Renal cortex interstitium (tissue), 11 donors: ENCODE measurements at regions not wholly inside any gene's neighbourhood (a gene's known extent, or its start where the extent isn't known, plus 50 kb on each side); places are given as distances from the start of the nearest gene placed in this dataset.
A peak's percentile ranks its signal among the peaks of the same experiment; 100 is the strongest.

Experiments used
- DNase-seq, 11 donors: peaks; one replicate each; pipeline ENCODE4 v3.0.0-alpha.2; 2013; ENCODE audit warnings: low read depth in 9 of 11, low spot score in 4 of 11; ENCODE audit errors: extremely low read depth in 1 of 11

DNA sequence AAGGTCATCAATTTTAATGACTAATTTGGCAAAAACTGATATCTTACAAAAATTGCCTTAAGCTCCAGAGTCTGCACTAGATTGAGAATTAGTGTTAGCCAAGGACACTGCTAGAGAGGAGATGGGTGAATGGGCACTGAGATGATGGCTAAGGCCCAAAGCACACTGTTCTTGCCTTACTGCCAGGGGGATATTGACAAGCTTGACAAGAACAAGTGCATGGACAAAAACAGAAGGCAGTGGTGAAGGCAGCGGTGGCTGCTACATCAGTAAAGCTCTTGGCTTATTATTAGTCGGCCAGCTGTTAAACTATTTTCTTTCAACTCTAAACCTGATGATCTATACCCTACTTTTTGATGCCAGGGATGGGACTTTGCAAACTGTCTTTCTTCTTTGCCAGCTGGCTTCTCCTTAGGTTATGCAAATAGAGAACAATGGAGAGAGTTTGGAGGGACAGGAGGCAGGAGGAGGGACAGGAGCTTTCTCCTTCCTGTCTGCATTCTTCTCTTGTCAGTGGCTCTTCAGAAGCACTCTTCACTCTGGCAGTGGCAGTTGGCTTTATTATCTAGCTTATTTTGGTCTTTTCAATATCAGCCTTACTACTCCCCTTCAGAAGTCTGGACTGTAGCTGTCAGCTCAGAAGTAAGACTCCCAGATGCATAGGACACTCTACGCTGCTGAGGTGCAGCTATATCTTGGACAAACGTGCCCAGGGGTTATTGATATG lies 853.5 kb upstream of the TMPRSS15 start:
- DNase-seq, result no peak

GRCh38 chr21:19261731-19262376 lies 858.3 kb upstream of the TMPRSS15 start:
- DNase-seq, result peak in 3 of 11 donors; percentile 19 to 25 (median 19)

DNA sequence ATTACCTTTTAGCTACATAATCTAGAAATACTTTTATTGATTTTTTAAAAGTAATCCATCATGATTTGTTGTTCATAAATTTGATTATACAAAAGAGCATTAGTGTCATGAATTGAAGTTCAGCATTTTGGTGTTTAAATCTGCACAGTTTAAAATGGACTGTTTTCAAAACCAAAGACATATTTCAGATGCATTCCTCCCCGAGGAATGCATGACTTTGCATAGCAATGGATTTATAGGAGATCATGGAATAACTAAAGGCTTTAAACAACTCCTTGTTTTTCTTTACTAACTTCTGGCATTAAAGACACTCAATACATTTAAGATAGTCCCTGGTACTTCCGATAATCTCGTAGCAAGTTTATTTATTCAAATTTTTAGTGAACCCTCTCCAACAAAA lies 863.1 kb upstream of the TMPRSS15 start:
- no peak for DNase-seq

GRCh38 chr21:19268686-19269085 lies 865.1 kb upstream of the TMPRSS15 start:
- DNase-seq, result no peak

- no peak for DNase-seq
Measured at GRCh38 chr21:19275065-19275464, 871.5 kb upstream of the TMPRSS15 start.

GRCh38 chr21:19276665-19277064 lies 873.1 kb upstream of the TMPRSS15 start:
- DNase-seq, result peak in 3 of 11 donors; percentile 3 to 18 (median 7)

GRCh38 chr21:19286876-19287275 lies 883.3 kb upstream of the TMPRSS15 start:
- DNase-seq, result no peak

- DNase-seq, result no peak
Measured at GRCh38 chr21:19290328-19290727, 886.7 kb upstream of the TMPRSS15 start.

- DNase-seq, result no peak
Measured at GRCh38 chr21:19320291-19320690, 916.7 kb upstream of the TMPRSS15 start.

GRCh38 chr21:19321688-19322087 lies 918.1 kb upstream of the TMPRSS15 start:
- DNase-seq, result no peak

- no peak for DNase-seq
Measured at GRCh38 chr21:19322360-19322759, 918.8 kb upstream of the TMPRSS15 start.

DNA sequence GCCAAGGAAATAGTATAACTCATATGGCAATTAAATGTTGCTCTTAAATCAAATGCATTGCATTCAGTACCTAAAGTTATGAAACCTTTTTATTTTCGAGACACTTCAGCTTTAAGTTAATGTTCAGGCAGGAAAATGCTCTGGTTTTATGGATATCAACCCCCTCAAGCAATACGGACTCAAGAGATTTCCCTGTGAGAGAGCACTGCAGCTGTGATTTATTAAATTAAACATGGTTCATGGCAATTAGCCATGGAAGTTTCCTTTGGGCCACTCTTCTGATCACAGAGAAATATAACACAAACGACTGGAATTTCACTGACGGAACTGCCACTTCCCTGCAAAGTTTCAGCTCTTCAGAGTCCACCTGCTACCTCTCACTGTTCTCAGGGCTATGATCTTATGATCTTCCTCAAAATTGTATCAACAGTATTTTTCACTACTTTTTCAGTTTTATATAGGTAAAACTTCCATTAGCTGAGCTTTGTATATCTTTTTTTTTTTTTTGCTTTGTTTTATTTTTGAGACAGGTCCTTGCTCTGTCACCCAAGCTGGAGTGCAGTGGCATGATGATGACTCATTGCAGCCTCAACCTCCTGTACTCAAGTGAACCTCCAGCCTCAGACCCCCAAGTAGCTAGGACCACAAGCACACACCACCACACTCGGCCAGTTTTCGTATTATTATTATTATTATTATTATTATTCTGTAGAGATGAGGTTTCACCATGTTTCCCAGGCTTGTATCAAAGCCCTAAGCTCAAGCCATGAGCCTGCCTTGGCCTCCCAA lies 923.1 kb upstream of the TMPRSS15 start:
- no peak for DNase-seq

DNA sequence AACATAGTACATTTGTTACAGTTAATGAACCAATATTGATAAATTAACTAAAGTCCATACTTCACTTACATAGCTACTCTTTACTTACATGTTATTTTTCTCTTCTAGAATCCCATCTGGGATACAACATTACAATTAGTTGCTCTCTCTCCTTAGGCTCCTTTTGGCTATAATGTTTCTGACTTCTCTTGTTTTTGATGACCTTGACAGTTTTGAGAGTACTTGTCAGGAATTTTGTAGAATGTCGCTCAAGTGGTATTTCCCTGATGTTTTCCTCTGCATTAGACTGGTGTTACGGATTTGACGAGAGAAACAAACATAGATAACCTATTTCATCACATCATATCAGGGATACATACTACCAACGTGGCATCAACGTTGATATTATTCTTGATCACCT lies 925.4 kb upstream of the TMPRSS15 start:
- no peak for DNase-seq

- no peak for DNase-seq
Measured at GRCh38 chr21:19340303-19340702, 936.7 kb upstream of the TMPRSS15 start.

DNA sequence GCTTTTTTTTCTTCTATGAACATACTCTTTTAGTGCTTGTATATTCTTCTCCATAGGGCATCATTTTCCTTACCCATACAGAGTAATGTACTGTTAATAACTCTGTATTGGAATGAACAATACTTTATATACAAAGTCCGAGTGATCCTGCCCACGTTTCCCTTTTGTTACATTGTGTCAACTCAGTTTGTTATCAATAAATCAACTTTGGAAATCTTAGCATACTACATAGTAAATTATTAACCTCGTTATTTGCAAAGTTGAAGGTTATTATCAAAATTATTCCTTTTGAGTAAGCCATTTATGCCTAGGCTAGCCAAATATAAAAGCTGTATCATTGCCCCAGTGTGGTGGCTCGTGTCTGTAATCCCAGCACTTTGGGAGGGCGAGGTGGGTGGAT lies 937.4 kb upstream of the TMPRSS15 start:
- DNase-seq, result no peak

- no peak for DNase-seq
Measured at GRCh38 chr21:19343711-19344110, 940.1 kb upstream of the TMPRSS15 start.

DNA sequence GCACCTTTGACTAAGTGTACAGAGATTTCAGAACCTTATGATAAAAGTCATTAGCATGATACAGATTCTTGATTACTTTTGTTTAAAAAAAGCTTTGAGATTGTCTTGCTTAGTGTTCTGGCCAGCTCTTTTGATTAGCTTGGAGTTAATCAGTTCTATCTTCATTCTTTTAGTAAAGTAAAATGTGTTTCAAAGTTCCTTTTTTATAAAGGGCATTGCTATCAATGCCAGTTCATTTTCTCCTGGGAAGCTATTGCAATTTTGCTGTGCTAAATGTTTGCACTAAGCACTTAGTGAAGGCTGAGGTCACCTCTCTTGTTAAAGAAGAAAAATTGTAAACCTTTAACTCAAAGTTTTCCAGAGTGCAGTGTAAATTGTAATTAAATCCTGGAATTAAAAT lies 946.7 kb upstream of the TMPRSS15 start:
- no peak for DNase-seq

DNA sequence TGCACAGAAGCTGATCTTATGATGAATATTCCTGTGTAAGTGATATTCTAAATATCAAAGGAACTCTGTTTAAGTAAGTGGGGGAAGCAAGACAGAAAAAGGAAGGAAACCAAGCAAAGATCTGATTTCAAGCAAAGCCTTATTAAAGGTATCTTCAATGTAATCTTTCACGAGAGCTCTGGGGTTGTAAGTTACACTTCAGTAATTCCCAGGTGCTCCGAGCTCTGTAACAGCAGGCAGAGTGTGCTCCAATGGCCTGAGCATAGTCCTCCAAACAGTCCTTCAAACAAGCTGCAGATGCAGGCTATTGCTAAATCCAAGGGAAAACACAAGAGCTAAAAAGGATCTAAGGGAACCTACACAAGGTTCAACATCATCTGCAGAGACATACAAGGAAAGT lies 949.7 kb upstream of the TMPRSS15 start:
- peak in 7 of 11 donors; percentile 5 to 38 (median 12) for DNase-seq

- DNase-seq, result no peak
Measured at GRCh38 chr21:19368944-19369343, 965.4 kb upstream of the TMPRSS15 start.

- no peak for DNase-seq
Measured at GRCh38 chr21:19392390-19392789, 988.8 kb upstream of the TMPRSS15 start.
